ENCODE measurements at regions not wholly inside any gene's neighbourhood (a gene's known extent, or its start where the extent isn't known, plus 50 kb on each side); places are given as distances from the start of the nearest gene placed in this dataset.

GRCh38 chr6:141326426-141326825 lies 806.3 kb upstream of the GJE1 start:
- TF ChIP-seq CTCF (IDR thresholded peaks at IDR 0.05) (no peak), EZH2 (IDR thresholded peaks at IDR 0.05) (no peak), EZH2phosphoT487 (IDR thresholded peaks at IDR 0.05) (no peak)
